Activated T-cell treated with anti-CD3 and anti-CD28 coated beads for 1 hour (primary cell): ENCODE measurements at regions not wholly inside any gene's neighbourhood (a gene's known extent, or its start where the extent isn't known, plus 50 kb on each side); places are given as distances from the start of the nearest gene placed in this dataset.
"Not testable (repeated sequence)": the region's sequence is repeated elsewhere in the genome, so short reads cannot be mapped to it uniquely, and the experiment has no call there.

ENCODE experiments used
- DNase-seq: peaks from one replicate; pipeline ENCODE4 v3.0.0-alpha.2; 2020; ENCODE audit warnings: low read depth

GRCh38 chr5:114054594-114054993, 307.3 kb upstream of the KCNN2 start:
- DNase-seq: no peak

GRCh38 chr5:114055318-114056184, 306.3 kb upstream of the KCNN2 start:
- no peak for DNase-seq

- no peak for DNase-seq
Observed at GRCh38 chr5:114056185-114056538, 305.7 kb upstream of the KCNN2 start.

- DNase-seq: no peak
Observed at GRCh38 chr5:114060866-114061265, 301.0 kb upstream of the KCNN2 start.

- DNase-seq: no peak
Observed at GRCh38 chr5:114062932-114063867, 298.7 kb upstream of the KCNN2 start.

GRCh38 chr5:114065912-114066311, 296.0 kb upstream of the KCNN2 start:
- DNase-seq: no peak

- no peak for DNase-seq
Observed at GRCh38 chr5:114070093-114070722, 291.7 kb upstream of the KCNN2 start.

GRCh38 chr5:114089259-114089658, 272.6 kb upstream of the KCNN2 start:
- DNase-seq: no peak

- no peak for DNase-seq
Observed at GRCh38 chr5:114097570-114097969, 264.3 kb upstream of the KCNN2 start.

GRCh38 chr5:114099161-114099560, 262.7 kb upstream of the KCNN2 start:
- no peak for DNase-seq

- DNase-seq: no peak
Observed at GRCh38 chr5:114101153-114101552, 260.7 kb upstream of the KCNN2 start.

GRCh38 chr5:114113604-114114003, 248.3 kb upstream of the KCNN2 start:
- no peak for DNase-seq

GRCh38 chr5:114116981-114117380, 244.9 kb upstream of the KCNN2 start:
- DNase-seq: no peak

- no peak for DNase-seq
Observed at GRCh38 chr5:114118511-114118910, 243.4 kb upstream of the KCNN2 start.

- DNase-seq: no peak
Observed at GRCh38 chr5:114120166-114120565, 241.7 kb upstream of the KCNN2 start.

GRCh38 chr5:114122852-114123251, 239.0 kb upstream of the KCNN2 start:
- DNase-seq: no peak

- no peak for DNase-seq
Observed at GRCh38 chr5:114123654-114124053, 238.2 kb upstream of the KCNN2 start.

- DNase-seq: no peak
Observed at GRCh38 chr5:114146398-114146797, 215.5 kb upstream of the KCNN2 start.

GRCh38 chr5:114148253-114148652, 213.6 kb upstream of the KCNN2 start:
- DNase-seq: no peak

GRCh38 chr5:114148728-114149127, 213.1 kb upstream of the KCNN2 start:
- DNase-seq: not testable (repeated sequence)

GRCh38 chr5:114152656-114153360, 209.1 kb upstream of the KCNN2 start:
- no peak for DNase-seq

- no peak for DNase-seq
Observed at GRCh38 chr5:114153392-114153791, 208.5 kb upstream of the KCNN2 start.
